GM12865 (cell line): ENCODE measurements at regions not wholly inside any gene's neighbourhood (a gene's known extent, or its start where the extent isn't known, plus 50 kb on each side); places are given as distances from the start of the nearest gene placed in this dataset.

ENCODE experiments used
- DNase-seq: peaks from one replicate; pipeline ENCODE4 v3.0.0; 2010; ENCODE audit warnings: low read depth
- H3K4me3 ChIP-seq: 2 replicates; pipeline ENCODE4 v1.5.1; 2011; ENCODE audit warnings: mild to moderate bottlenecking, low read depth, low read length, control low read depth
- TF ChIP-seq, protein P1 (sequence below): IDR thresholded peaks from 2 replicates; pipeline ENCODE4 v1.5.1; 2011; ENCODE audit warnings: low read length, control low read depth, low read depth, inconsistent platforms; ENCODE audit not compliant: insufficient read depth; ENCODE audit errors: missing control alignments

DNA sequence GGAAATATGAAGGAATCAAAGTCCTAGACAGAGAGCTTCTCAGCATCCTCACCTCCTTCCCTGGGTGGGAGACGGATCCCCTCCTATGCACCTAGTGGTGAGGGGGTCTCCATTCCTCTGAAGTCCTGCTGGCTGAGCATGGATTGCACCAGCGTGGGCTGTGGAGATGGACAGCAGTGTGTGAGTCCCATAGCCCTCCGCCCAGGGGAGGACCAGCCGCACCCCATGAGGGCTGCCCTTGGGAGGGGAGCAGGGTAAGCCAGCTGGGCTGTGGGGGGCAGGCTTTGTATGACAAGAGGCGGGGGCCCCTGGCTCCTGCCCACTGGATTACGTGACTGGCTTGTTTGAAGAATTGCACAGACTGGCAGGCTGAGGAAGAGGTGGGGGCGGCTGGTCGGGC, 768.2 kb downstream of the GALR1 start:
- no peak for DNase-seq
- TF ChIP-seq, protein P1, sequence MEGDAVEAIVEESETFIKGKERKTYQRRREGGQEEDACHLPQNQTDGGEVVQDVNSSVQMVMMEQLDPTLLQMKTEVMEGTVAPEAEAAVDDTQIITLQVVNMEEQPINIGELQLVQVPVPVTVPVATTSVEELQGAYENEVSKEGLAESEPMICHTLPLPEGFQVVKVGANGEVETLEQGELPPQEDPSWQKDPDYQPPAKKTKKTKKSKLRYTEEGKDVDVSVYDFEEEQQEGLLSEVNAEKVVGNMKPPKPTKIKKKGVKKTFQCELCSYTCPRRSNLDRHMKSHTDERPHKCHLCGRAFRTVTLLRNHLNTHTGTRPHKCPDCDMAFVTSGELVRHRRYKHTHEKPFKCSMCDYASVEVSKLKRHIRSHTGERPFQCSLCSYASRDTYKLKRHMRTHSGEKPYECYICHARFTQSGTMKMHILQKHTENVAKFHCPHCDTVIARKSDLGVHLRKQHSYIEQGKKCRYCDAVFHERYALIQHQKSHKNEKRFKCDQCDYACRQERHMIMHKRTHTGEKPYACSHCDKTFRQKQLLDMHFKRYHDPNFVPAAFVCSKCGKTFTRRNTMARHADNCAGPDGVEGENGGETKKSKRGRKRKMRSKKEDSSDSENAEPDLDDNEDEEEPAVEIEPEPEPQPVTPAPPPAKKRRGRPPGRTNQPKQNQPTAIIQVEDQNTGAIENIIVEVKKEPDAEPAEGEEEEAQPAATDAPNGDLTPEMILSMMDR, result no peak
- H3K4me3 ChIP-seq, result no peak overlapping the region

DNA sequence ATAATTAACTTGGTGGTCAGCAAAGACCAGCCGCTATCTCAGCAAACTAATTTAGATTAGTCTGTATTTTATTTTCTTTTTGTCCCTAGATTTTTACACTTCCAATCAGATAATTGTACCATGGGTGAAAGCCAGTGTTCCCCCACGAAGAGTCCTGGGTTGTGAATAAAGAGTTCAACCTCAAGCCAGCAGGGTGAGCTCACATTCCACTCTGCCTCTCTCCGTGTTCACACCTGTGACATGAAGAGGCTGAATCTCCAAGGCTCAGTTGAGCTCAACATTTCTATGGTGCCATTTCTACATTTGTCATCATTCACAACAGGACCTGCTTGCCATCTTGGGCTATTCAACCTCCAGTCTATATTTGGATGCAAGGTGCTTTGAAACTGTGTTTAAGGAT, 771.5 kb downstream of the GALR1 start:
- TF ChIP-seq, protein P1, result no peak
- H3K4me3 ChIP-seq, result no peak overlapping the region
- no peak for DNase-seq

DNA sequence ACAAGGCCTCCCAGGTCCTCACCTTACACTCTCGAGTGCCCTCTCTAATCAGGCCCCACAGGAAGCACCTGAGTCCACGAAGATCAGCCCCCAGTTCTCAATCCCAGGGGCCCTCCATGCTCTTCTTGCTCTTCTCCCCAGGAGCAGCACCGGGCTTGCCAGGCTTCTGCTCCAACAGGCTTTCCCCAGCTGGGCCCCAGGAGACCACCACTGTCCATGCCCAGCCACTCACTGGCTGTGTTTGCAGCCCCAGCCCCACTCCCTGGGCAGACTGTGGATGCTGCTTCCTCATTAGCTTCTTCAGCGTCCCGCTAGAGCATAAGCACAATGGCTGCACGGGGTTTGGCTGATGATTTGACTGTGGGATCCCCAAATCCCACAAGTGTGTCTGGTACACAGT, 781.9 kb downstream of the GALR1 start:
- DNase-seq, result no peak
- H3K4me3 ChIP-seq, result no peak overlapping the region
- TF ChIP-seq, protein P1, result no peak

DNA sequence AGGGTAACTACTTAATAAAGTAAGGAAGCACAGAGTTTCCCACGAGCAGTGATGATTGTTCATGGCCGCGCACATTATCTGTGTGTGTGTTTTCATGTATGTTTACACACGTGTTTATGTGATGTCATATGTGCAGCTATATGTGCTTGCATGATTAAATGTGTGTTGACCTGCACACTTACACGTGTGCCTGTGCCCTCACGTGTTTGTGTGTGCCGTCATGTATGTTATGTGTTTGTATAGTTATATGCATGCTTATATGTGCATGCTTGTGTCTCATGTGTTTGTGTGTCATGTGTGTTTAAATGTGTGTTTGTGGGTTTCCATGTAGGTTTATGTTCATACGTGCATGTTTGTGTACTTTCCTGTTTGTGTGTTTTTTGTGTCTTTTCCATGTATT, 782.3 kb downstream of the GALR1 start:
- no peak overlapping the region for H3K4me3 ChIP-seq
- no peak for DNase-seq
- TF ChIP-seq, protein P1, result no peak

DNA sequence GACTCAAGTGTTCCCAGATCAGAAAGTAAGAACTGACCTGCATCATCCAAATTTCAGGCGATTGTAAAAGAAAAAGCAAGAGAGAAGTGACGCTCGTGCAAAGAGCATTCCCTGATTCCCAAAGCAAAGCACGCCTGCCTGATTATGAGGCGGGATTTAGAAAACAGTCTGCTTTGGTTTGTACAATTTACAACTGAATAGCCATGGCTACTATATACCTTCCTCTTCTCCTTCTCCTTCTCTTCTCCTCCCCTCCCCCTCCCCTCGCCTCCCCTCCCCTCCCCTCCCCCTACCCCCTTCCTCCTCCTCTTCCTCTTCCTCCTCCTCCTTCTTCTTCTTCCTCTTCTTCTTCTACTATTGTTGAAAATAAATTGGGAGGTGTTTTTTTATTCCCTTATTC, 782.9 kb downstream of the GALR1 start:
- TF ChIP-seq, protein P1, result no peak
- H3K4me3 ChIP-seq, result no peak overlapping the region
- no peak for DNase-seq

DNA sequence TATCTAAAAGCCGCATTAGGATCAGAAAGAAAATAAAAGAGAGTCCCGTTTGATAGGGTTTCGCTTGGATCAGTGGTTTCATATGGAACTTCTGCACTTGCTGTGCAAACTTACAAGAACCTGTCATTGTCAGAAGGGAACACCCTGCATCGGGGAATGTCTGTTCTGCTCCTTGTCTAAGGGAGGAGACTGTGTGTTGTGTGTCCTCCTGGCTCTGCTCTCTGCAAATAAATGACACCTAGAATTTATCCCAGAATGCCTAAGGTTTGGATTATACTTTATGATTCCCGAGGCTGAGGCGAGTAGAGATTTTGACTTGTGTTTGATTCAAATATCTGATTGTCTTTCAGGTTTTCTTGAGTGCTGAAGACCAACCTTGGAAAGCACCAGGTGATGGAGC, 785.1 kb downstream of the GALR1 start:
- TF ChIP-seq, protein P1, result no peak
- DNase-seq, result no peak
- H3K4me3 ChIP-seq, result no peak overlapping the region

DNA sequence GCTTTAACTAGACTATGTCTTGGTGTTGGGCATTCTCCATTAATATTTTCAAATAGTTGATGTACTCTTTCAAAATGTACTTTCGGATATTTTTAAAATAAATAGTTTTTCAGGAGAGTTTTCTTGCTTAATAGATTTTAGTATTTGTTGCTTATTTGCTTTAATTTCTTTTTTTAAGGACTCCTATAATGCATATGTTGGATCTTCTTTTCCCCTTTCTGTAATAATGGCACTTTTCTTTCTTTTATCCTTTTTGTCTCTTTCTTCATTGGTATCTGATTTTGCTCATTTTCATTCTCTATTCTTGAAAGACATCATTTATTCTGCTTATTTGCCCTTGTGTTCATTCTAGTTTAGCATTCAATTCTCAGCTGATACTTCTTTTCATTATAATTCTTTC, 791.6 kb downstream of the GALR1 start:
- no peak for DNase-seq
- TF ChIP-seq, protein P1, result no peak
- H3K4me3 ChIP-seq, result no peak overlapping the region
